OCI-M2 (cell line): ENCODE measurements at regions not wholly inside any gene's neighbourhood (a gene's known extent, or its start where the extent isn't known, plus 50 kb on each side); places are given as distances from the start of the nearest gene placed in this dataset.
"Not testable (repeated sequence)": the region's sequence is repeated elsewhere in the genome, so short reads cannot be mapped to it uniquely, and the experiment has no call there.

Experiments used
- DNase-seq: peaks from one replicate; lab custom pipeline; 2025; ENCODE audit not compliant: unreplicated experiment; lab: John Stamatoyannopoulos, UW

DNA sequence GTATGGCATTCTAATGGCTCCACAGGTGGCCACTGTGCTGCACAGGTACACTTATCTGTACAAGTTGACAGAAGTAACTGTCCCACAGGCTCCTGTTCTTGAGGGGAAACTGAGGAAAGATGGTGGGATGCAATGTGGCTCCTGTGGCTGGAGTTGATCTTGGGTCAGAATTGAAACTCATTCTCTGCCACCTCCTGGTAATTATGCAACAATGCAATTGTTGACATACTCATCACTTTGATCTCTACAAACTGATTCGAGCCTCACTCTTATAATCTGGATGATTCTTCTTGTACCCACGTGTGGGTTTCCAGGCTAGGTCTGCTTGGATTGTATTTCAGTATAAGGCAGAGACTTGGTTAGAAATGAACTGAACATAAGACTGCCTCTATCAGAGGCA is 148.8 kb downstream of the CCNG2 start:
- no peak for DNase-seq

- no peak for DNase-seq
Observed at GRCh38 chr4:77306496-77306895, 149.5 kb downstream of the CCNG2 start.

- DNase-seq = no peak
Observed at GRCh38 chr4:77308843-77309242, 151.8 kb downstream of the CCNG2 start.

DNA sequence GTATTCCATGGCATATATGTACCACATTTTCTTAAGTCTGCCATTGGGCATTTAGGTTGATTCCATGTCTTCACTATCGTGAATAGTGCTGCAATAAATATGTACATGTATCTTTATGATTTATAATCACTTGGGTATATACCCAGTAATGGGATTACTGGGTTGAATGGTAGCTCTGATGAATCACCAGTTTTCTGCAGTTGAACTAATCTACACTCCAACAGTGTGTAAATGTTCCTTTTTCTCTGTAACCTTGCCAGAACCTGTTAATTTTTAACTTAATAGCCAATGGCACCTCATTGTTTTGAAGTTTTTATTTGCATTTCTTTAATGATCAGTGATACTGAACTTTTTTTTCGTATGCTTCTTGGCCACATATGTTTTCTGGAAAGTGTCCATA is 152.5 kb downstream of the CCNG2 start:
- no peak for DNase-seq

- DNase-seq = no peak
Observed at GRCh38 chr4:77310931-77311330, 153.9 kb downstream of the CCNG2 start.

- DNase-seq = no peak
Observed at GRCh38 chr4:77314697-77315096, 157.7 kb downstream of the CCNG2 start.

DNA sequence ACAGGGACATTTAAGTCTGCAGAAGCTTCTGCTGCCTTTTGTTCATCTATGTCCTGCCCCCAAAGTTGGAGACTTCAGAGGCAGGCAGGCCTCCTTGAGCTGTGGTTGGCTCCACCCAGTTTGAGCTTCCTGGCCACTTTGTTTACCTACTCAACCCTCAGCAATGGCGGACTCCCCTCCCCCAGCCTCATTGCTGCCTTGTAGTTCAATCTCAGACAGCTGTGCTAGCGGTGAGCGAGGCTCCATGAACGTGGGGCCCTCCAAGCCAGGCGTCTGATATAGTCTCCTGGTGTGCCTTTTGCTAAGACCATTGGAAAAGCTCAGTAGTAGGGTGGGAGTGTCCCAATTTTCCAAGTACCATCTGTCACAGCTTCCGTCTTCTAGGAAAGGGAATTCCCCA is 170.1 kb downstream of the CCNG2 start:
- no peak for DNase-seq

GRCh38 chr4:77332696-77333270 is 175.8 kb downstream of the CCNG2 start:
- no peak for DNase-seq

GRCh38 chr4:77336411-77337142 is 179.6 kb downstream of the CCNG2 start:
- DNase-seq = no peak

GRCh38 chr4:77342170-77342810 is 185.3 kb downstream of the CCNG2 start:
- DNase-seq = no peak

DNA sequence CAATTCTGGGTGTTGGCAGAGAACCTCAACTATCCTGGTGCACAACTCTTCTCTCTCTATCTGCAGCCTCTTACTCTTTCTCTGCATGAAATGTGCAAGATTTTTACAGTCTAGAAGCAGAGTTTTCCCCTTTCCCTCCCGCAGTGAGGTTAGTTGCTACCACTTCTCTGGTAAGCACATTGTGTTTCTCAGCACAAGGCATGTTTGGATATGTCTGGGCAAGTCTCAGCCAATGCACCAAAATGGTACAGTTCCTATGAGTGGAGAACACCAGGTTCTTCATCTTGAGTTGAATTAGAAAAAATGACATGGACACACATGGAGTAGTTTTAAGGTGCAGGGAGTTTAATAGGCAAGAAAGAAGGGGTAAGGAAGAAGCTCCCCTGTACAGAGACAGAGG is 187.0 kb downstream of the CCNG2 start:
- DNase-seq = no peak

DNA sequence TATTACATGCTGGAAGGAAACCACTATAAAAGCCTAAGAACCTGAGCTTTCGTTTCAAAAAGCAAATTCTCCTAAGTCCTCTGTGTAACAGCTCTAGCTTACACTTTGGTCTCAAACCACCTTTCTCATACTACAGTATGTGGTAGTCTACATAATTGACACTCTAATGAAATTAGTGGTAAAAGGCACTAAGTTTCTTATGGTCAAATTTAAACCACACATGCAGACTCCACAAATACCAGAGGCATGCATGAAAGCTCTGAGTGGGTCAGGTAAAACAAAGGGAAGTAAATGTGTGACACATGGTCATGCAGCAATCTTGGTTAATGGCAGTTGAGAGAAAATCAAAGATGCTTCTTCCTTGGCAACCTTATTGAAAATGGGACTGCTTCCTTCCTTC is 187.8 kb downstream of the CCNG2 start:
- no peak for DNase-seq

GRCh38 chr4:77347351-77347966 is 190.5 kb downstream of the CCNG2 start:
- no peak for DNase-seq

DNA sequence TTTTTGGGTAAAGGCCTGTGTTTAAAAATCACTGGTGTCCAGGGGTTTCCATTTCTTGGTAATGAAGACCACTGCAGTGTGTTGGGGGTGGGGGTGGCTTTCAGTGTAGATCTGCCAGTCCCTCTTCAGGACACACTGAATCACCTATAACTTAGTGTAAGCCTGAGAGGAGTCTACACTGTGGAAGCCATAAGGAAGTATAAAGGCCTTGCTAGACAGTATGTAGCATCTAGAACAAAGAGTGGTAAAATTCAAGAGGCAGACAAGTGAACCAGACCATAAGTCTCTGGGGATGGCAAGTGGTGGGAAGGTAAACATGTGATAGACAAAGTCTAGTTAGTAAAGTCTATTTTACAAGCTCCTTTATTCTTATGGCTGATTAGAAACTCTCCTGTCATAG is 191.8 kb downstream of the CCNG2 start:
- DNase-seq = no peak

DNA sequence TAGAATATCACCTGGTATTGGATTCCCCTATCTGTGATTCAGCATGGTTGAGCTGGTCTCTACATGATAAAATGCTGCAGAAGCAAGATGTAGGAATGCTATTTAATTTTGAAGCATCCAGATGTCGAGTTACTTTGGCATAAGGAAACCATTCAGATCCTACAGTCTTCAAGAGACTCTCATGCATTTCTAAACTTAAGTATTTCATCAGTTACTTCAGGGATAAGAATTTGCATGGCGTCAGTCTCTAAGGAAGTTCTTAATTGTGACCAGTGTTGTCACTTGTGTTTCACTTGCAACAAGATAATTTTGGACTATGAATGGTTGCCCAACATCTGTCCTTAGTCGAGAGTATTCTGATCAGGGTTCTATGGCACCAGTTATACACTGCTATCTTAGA is 192.4 kb downstream of the CCNG2 start:
- DNase-seq = no peak

- no peak for DNase-seq
Observed at GRCh38 chr4:77349796-77350195, 192.8 kb downstream of the CCNG2 start.

DNA sequence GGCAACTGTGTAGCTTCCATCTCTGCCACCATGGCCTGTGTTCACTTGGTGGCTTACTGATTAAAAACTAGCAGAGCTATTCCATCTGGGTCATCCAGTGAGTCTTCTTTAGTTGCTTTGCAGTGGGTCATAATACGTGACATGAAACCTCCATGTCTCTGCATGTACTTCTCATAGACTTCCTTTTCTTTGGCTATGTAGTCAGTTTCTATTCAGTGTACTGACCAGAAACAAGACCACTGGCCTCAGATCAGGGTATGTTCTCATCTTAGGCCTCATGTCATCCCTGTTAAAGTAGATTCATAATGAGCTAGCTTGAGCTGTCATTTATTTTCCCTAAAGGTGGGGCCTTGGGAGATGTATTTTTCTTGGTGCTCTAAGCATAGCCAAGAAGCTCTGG is 195.2 kb downstream of the CCNG2 start:
- no peak for DNase-seq

DNA sequence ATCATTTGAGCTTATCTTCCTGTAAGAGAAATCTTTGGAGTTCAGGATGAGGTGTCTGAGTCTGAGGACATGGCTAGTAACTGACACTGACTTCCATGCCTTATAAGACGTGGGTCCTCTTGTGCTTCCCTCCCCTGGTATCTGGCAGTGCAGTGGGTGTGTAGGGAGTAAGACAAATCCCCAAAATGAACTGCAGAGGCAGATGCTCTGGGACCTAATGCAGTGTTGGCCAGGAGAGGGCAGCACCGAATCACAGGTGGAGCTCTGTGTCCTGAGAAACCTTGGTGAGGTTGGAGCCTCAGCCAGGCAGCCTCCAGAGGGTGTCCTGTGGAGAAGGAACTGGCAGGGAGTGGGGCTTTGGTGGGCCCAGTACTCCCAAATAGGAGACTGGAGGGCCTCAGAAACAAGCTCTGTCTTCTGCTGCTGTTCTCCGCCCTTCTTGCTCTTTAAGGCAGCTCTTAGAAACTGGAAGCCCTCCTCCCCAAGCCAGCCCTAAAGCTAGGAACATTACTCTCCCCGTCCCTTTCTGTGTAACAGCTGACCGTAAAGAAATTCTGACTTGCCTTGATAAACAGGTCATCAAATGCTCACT is 196.8 kb downstream of the CCNG2 start:
- DNase-seq = not testable (repeated sequence)

DNA sequence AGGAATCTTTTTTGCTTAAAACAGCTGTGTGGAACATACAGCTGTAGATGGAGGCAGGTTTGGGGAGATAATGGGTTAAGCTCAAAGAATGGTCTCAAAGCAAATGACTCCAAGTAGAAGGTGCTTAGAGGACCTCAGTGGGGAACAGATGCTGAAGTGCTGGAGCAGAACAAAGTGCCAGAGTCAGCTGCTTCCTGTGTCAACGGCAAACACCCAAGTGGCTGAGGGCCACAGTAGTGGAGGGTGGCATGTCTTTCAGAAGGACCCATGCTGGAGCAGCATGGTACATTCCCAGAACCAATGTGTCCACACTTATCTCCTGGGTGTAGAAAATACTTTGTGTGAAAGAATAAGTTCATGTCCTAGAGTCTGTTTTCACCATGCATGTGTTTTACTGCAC is 197.5 kb downstream of the CCNG2 start:
- no peak for DNase-seq

- DNase-seq = no peak
Observed at GRCh38 chr4:77355731-77356130, 198.7 kb downstream of the CCNG2 start.

DNA sequence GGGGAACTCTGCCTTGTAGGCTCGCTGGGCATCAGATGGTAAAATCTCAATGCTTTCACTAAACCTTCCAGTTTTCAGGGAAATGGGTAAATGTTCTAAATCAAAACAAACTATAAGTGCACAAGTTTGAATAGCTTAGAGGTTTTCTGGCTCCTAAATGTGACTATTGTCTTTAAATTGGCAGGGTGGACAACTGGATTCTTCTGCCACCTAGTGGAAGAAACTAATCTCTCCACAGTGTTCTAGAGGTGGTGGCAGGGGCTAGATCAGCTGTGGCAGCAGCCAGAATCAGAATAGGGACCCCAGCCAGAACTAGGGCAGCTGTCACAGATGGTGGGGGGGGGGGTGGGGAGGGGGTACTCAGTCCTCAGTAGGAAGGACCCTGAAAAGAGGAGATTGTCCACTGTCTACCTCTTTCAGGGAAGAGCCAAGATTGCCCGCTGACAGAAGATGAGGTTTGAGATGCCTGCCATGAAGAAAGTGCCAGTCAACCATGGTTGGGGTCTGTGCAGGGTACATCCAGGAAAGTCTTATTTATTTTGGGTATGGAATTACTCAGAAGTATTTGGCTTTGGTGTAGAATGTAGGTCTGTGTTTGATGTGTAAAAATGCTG is 201.4 kb downstream of the CCNG2 start:
- DNase-seq = no peak
